ENCODE measurements at regions not wholly inside any gene's neighbourhood (a gene's known extent, or its start where the extent isn't known, plus 50 kb on each side); places are given as distances from the start of the nearest gene placed in this dataset.

- Histone ChIP-seq H3K27ac (ENCODE audit: low read length) (no peak overlapping the region), H3K27me3 (ENCODE audit: control insufficient read depth, insufficient read depth, low read length) (no peaks in the 10 kb centered on the region), H3K36me3 (ENCODE audit: control insufficient read depth, insufficient read depth, low read length) (no peaks in the 10 kb centered on the region), H3K9me3 (ENCODE audit: control insufficient read depth, insufficient read depth, low read length) (no peaks in the 10 kb centered on the region), H3K4me1 (ENCODE audit: control insufficient read depth, insufficient read depth, low read length) (no peaks in the 10 kb centered on the region), H3K4me3 (ENCODE audit: low read length) (no peak overlapping the region)
- Mint-ChIP-seq H3K27ac (no peak overlapping the region), H3K27me3 (ENCODE audit: low read depth in 2 of 2) (peaks cover 14 to 24% of the 10 kb centered on the region in 2 donors), H3K36me3 (no peaks in the 10 kb centered on the region), H3K9me3 (no peaks in the 10 kb centered on the region), H3K4me3 (no peak overlapping the region), H3K4me1 (peaks cover 5 to 9% of the 10 kb centered on the region in 2 donors)
- DNase-seq: no peak
- TF ChIP-seq, protein P1, sequence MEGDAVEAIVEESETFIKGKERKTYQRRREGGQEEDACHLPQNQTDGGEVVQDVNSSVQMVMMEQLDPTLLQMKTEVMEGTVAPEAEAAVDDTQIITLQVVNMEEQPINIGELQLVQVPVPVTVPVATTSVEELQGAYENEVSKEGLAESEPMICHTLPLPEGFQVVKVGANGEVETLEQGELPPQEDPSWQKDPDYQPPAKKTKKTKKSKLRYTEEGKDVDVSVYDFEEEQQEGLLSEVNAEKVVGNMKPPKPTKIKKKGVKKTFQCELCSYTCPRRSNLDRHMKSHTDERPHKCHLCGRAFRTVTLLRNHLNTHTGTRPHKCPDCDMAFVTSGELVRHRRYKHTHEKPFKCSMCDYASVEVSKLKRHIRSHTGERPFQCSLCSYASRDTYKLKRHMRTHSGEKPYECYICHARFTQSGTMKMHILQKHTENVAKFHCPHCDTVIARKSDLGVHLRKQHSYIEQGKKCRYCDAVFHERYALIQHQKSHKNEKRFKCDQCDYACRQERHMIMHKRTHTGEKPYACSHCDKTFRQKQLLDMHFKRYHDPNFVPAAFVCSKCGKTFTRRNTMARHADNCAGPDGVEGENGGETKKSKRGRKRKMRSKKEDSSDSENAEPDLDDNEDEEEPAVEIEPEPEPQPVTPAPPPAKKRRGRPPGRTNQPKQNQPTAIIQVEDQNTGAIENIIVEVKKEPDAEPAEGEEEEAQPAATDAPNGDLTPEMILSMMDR (IDR thresholded peaks at IDR 0.05): no peak
- intact Hi-C loops (cut with micrococcal nuclease): no loop called here
- ATAC-seq: no peak
- 76% methylated on average over 5 of the region's 5 CpGs for WGBS (ENCODE audit: insufficient coverage)
Observed at GRCh38 chr15:92290359-92290992, 103.2 kb upstream of the ST8SIA2 start.

GRCh38 chr15:92291900-92292299 lies 101.8 kb upstream of the ST8SIA2 start:
- no peak overlapping the region for H3K27ac Mint-ChIP-seq
- intact Hi-C loops (cut with micrococcal nuclease): no loop called here
- no peaks in the 10 kb centered on the region for H3K9me3 Mint-ChIP-seq
- no peak for ATAC-seq
- DNase-seq: no peak
- H3K36me3 ChIP-seq (ENCODE audit: control insufficient read depth, insufficient read depth, low read length): no peaks in the 10 kb centered on the region
- no peaks in the 10 kb centered on the region for H3K4me1 ChIP-seq (ENCODE audit: control insufficient read depth, insufficient read depth, low read length)
- no peaks in the 10 kb centered on the region for H3K36me3 Mint-ChIP-seq
- 95% methylated on average over 4 of the region's 4 CpGs for WGBS (ENCODE audit: insufficient coverage)
- no peak overlapping the region for H3K4me3 ChIP-seq (ENCODE audit: low read length)
- H3K9me3 ChIP-seq (ENCODE audit: control insufficient read depth, insufficient read depth, low read length): no peaks in the 10 kb centered on the region
- H3K4me1 Mint-ChIP-seq: peaks cover 5 to 9% of the 10 kb centered on the region in 2 donors
- peaks cover 16 to 25% of the 10 kb centered on the region in 2 donors for H3K27me3 Mint-ChIP-seq (ENCODE audit: low read depth in 2 of 2)
- TF ChIP-seq, protein P1 (IDR thresholded peaks at IDR 0.05): no peak
- no peaks in the 10 kb centered on the region for H3K27me3 ChIP-seq (ENCODE audit: control insufficient read depth, insufficient read depth, low read length)
- H3K27ac ChIP-seq (ENCODE audit: low read length): no peak overlapping the region
- H3K4me3 Mint-ChIP-seq: no peak overlapping the region

DNA sequence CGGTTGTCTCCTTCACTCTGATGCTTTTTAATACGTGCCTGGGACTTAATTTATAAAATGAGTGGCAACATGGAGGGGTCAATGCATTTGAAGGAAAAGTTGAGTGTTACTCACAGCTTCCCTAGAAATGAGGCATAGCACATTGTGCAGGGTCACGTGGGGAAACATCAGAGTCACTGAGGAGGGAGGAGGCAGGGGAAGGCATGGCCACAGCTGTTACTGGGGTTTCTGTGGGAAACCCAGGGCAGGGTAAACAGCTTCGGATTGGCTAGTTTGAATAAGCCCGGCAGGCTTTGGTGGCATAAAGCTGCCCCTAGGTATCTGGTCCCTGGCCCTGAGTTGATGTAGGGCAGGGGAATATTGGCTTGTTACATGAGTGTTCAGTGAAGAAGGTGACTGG lies 98.9 kb upstream of the ST8SIA2 start:
- no peak for DNase-seq
- no peak overlapping the region for H3K4me3 Mint-ChIP-seq
- no peaks in the 10 kb centered on the region for H3K4me1 Mint-ChIP-seq
- ATAC-seq: no peak
- H3K4me1 ChIP-seq (ENCODE audit: control insufficient read depth, insufficient read depth, low read length): no peaks in the 10 kb centered on the region
- no peaks in the 10 kb centered on the region for H3K36me3 ChIP-seq (ENCODE audit: control insufficient read depth, insufficient read depth, low read length)
- H3K27me3 Mint-ChIP-seq (ENCODE audit: low read depth in 2 of 2): peaks cover 16 to 25% of the 10 kb centered on the region in 2 donors
- no peak overlapping the region for H3K4me3 ChIP-seq (ENCODE audit: low read length)
- H3K9me3 Mint-ChIP-seq: no peaks in the 10 kb centered on the region
- no peaks in the 10 kb centered on the region for H3K27me3 ChIP-seq (ENCODE audit: control insufficient read depth, insufficient read depth, low read length)
- H3K9me3 ChIP-seq (ENCODE audit: control insufficient read depth, insufficient read depth, low read length): no peaks in the 10 kb centered on the region
- 33% methylated on average over 5 of the region's 5 CpGs for WGBS (ENCODE audit: insufficient coverage)
- TF ChIP-seq, protein P1 (IDR thresholded peaks at IDR 0.05): no peak
- H3K27ac ChIP-seq (ENCODE audit: low read length): no peak overlapping the region
- no peak overlapping the region for H3K27ac Mint-ChIP-seq
- intact Hi-C loops (cut with micrococcal nuclease): no loop called here
- H3K36me3 Mint-ChIP-seq: no peaks in the 10 kb centered on the region
